HPDE6-E6E7 (cell line): ENCODE measurements at regions not wholly inside any gene's neighbourhood (a gene's known extent, or its start where the extent isn't known, plus 50 kb on each side); places are given as distances from the start of the nearest gene placed in this dataset.
A peak's percentile ranks its signal among the peaks of the same experiment; 100 is the strongest.
"Not testable (repeated sequence)": the region's sequence is repeated elsewhere in the genome, so short reads cannot be mapped to it uniquely, and the experiment has no call there.

Experiments
- DNase-seq: peaks from one replicate; pipeline ENCODE4 v3.0.0; 2011; ENCODE audit warnings: missing footprints; ENCODE audit errors: extremely low spot score

DNA sequence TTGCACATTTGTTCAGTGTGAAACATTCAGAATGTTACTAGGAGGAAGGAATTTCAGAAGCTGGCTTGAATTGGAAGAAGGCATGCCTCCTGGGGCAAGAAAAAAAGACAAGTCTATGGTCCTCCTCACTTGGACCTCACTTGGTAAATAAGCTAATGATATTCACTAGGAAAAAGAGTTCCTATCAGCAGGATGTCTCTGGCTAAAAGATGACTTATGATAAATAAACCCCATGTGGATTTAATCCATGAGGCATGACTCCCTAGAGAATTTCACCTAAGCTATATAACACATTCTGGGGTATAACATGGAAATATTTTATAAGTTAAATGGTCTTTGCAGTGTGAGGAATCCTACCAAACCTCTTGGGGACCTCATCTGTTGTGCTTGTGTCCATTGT lies 199.9 kb downstream of the LRIG3 start:
- DNase-seq: no peak

DNA sequence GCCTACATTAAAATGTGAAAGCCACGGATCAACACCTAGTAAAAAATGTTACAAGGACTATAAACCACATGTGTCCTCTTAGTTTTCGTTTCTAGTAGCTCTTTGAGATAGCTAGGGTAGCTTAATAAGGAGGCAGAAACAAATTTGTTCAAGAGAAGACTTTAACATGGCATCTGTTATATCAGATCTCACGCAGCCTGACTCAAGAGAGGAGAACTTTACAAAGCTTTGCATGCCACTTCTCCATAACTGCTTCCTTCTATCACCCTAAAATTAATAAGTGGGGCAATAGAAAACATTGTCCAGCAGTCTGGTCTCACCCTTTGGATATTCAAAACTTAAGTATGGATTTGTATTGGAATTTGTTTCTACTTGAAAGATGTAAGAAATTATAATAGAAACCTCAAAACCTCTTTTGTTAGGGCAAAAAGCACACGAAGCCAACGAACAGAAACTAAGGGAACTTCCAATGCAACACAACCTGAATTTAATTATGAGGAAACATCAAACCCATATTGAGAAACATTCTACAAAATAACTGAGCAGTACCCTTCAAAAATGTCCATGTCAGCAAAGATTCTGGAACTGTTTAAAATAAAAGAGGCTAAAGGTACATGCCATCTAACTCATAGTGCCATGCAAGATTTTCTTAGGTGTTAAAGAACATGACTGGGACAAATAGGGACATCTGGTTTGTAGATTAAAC lies 194.8 kb downstream of the LRIG3 start:
- no peak for DNase-seq

DNA sequence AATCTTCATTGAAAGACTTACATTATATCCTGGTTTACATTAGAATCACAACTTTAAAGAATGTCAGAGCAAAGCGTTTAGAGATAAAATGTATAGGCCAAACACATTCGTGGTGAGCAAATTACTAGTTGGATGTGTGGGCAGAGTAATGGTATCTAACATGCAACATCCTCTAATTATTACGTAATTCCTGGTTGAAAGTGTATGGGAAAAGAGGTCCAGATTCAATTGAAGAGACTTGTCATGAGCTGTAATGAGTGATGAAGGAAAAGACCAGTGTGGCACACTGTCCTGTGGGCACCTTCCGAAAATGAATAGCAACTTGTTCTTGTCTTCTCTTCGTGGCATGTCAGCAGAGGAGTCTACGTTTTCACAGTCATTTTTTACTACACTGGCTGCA lies 192.8 kb downstream of the LRIG3 start:
- no peak for DNase-seq

DNA sequence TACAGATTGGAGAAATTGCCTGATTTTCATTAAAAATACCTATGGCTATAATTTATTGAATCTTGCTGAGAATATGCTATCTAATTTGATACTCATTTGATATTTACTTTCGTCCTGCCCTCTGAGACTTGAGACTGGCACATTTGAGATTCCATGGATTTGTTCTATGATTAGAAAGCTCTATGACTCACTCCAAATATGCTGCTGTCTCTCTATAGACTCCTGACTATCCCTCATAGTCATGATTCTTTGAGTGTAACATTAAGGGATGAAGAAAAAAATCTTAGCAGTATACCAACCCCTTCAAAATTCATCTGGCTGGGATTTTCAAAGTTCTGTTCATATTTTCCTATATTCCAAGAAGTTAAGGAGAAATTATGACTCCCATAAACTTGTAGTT lies 191.9 kb downstream of the LRIG3 start:
- peak; percentile 4 for DNase-seq

DNA sequence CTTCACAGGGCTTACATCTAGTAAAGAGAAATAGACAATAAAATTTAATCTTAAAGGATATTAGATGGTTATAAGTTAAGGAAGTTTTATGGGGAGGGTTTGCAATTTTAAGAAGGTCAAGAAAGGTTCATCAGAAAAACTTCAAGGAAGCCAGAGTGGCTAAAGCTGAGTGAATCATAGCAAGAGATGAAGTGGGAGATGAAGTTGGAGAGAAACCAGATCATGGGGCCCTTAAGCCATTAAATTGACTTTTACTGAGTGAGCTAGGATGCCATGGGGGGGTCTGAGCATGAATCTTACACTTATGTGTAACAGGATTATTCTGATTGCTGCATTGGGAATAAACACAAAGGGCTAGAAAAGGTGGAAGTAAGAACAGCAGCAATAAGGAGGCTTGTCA lies 189.2 kb downstream of the LRIG3 start:
- no peak for DNase-seq

DNA sequence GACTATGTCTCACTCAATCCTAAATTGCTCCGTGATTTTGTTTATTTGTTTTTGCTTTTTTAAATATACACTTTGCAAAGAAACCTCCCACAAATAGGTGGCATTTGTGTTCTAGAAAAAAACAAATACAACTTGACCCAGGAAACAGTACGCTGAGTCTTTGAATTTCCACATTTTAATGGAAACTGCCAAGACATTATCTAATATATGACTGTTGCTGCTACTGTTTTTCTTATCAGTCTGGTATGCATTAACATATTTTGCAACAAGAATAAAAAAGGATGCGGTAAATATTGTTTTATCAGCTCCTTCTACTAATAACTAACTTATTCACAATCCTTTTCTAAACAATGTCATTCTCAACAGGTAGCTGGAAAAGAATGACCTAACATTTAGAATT lies 187.4 kb downstream of the LRIG3 start:
- DNase-seq: no peak

DNA sequence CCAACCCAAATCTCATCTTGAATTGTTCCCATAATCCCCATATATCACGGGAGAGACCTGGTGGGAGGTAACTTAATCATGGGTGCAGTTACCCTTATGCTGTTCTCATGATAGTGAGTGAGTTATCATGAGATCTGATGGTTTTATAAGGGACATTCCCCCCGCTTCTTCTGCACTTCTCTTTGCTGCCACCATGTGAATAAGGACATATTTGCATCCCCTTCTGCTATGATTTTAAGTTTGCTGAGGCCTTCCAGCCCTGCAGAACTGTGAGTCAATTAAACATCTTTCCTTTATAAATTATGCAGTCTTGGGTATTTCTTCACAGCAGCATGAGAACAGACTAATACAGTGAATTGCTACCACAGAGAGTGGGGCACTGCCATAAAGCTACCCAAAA lies 179.1 kb downstream of the LRIG3 start:
- no peak for DNase-seq

DNA sequence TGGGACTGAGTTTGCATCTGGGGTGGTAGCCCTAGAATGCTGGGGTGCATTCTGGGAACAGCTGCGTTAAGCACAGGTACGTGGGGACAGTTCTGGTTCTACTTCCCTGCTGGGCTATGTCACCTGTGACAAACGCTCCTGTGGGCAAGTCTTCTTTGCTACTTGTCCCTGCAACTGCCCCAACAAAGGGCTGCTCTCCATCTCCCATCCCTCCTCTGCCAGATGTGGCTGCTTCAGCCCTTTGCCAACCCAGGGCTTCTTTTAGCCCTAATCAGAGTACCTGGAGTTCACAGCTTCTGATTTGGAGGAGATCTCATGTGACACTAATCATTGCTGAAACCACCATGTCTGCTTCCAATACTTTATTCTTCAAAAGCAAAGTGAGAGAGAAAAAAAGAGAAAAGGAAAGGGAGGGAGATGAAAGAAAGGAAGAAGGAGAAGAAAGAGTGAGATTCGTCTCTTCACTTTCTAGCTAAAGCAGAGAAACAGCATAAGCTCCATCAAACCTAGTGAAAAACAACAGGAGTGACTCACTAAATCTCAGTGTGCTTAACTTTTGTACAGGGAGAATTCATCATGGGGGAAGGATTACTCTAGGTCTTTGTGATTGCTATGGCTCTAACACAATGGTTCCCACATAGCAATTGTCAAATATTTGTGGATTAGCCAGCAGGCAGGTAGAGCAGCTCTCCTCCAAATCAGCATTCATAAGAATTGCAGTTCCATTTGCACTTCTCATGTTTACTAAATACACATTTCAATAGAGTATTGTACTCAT lies 174.8 kb downstream of the LRIG3 start:
- DNase-seq: no peak

DNA sequence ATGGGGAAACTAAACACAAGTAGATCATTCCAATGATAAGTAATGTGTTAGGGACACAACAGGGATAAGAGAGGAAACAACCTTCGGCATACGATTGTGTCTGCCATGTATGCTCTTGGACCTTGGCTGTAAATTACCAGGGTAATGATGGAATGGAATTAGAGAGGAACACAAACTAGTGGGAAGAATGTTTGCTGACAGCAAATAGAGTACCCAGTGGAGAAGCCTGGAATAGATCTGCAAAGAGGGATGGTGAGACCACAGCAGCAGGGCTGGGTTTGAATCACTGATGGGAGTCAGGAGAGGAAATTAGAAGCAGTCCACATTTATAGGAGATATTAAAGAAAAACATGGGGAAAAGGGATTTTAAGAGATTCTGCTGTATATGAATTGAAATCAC lies 172.8 kb downstream of the LRIG3 start:
- peak; percentile 4 for DNase-seq

DNA sequence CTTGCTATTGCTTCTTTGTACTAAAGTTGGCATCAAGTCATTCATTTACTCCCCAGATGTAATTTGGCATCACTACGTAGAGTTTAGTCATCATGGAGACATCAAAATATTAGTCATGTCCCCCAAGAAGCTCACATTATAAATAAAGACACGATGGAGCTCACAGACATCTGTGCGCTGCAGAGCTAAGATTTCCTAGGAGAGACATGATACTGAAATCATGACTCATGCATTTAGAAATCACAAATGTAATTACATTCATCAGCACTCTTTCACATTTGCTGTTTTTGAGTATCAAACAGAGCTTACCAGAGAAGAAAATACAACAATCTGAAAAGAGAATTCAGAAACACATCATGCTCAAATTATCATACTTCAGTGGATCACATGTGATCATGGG lies 169.8 kb downstream of the LRIG3 start:
- peak; percentile 7 for DNase-seq

DNA sequence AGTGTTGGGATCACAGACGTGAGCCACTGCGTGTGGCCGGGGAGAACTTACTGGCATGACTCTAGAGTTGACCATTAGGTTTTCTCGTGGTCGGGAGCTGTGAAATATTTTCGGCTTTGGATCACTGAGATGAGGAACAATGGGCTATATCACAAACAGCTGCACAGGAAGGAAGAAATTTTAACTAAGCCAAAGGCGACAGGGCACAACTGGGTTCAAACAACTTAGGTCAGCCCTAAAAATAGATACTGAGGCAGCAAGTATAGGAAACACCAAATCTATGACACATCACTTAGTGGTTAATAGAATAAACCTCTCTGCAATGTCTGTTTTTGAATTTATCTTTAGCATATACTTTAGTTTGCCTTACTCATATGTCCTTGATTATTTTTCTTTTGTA lies 162.9 kb downstream of the LRIG3 start:
- DNase-seq: no peak

DNA sequence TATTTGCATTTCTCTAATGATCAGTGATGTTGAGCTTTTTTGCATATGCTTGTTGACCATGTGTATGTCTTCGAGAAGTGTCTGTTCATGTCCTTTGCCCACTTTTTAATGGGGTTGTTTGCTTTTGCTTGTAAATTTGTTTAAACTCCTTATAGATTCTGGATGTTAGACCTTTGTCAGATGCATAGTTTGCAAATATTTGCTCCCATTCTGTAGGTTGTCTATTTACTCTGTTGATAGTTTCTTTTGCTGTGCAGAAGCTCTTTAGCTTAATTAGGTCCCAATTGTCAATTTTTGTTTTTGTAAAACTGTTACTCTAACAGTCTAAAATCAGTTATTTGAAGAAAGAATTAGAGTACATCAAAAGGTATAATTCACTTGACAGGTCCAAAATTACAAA lies 160.6 kb downstream of the LRIG3 start:
- not testable (repeated sequence) for DNase-seq

DNA sequence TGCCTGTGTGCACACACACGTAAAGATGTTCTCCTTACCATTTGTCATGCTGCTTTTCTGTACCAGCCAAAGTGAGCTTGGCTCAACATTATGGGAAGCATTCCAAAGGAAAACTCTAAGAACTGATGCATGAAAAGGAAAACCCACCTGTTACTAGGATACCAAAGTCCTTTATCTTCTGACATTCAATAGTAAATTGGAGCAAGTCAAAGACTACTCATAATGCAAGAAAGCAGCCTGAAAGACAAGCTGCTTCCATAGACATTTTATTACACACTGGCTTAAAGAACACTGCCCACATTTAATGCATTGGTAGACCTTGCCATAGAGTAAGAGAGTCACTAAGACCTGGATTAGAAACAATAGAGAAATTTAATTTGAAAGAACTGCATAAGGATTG lies 159.0 kb downstream of the LRIG3 start:
- DNase-seq: no peak

DNA sequence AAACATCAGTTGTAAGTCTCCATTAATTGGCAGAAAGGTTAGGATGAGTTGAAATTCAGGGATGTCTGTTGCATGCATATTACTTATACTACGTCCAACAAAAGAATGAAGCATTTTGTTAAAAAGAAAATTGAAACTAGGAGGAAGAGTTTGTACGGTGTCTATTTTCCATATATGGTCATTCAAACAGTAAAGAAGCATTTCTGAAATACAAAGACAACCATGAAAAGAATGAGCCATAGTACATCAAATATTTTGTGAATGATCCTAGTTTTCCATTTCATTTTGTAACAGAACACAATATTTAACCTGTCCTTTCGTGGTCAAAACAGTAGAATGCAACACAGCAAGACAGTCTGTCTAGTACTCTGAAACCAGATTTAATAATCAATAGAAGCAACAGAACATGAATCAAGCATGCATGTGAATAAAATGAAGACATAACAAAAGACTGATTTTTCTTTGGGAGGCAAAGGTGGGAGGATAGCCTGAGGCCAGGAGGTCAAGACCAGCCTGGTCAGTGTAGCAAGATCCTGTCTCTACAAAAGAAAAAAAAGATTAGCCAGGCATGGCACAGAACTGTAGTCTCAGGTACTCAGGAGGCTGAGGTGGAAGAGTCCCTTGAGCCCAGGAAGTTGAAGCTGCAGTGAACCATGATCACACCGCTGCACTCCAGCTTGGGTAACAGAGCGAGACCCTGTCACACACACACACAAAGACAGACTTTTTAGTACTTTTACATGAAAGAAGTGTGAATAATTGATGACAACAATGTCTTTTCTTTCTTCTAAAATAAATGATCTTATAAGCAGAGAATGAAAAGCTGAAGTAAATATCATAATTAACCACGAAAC lies 156.0 kb downstream of the LRIG3 start:
- no peak for DNase-seq

DNA sequence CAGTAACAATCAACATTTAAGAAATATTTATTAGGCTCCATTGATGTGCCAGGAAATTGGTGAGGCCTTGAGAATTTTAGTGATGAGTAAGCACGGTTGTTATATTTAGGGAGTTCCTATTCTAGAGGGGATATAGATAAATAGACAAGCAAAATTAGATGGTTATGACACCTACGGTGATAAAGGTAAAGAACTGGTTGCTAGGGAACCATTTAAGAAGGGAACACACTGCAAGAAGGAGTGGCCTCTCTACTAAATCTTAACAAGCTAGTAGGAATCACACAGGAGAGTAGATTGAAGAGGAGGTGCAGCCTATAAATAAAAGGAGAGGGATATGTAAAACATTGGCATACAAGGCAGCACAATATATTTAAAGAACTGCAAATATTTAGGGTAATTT lies 155.2 kb downstream of the LRIG3 start:
- DNase-seq: no peak

DNA sequence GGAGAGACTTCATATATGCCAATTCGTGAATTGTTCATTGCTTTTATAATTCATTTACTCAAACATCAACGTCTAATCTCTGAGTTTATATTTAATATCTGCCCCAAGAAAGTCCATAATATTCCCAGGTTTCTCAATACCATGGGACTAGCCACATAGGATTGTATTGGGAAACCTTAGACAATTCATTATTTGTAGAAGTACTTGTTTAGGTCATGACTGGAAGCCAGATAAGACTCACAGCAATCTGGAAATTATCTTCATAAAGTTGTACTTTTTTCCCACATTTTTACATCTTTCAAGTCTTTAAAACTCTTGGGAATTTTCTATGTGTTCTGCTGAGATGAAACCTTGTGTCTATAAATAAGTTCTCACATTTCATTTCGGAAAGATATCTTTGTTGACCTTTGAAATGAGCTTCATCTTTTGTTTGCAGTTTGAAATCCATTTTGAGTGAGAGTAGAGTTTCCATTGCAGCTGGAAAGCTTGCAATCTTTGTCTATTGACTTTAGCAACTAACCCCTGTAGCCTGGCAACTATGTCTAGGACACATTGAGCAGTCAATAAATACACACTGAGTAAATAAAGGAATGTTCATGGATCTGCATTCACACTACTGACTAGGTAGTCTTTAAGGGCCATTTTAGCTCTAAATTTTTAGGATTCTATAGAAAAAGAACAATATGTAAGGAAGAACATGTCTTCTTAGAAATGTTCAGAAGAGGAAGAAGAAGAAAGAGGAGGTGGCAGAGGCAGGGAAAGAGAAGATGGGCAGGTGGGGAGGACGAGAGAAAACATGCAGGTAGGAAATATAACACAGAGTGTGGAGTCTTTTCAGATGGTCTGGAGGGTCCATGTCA lies 154.4 kb downstream of the LRIG3 start:
- DNase-seq: no peak

DNA sequence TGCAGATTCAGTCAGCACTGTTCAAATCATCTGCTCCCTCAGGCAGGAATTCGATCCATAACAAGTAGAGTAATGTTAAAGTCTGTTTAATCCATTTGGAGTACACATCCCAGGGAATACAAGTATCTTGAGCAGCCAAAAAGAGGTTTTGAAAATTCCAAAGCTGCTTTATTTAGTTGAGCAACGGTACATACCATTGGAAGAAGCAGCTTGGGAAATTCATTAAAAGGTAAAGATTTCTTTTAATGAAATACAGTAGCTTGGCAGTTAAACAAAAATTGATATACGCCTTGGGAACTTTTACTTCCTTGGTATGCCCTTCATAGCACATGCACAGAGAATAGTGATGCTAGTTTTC lies 153.8 kb downstream of the LRIG3 start:
- DNase-seq: no peak

DNA sequence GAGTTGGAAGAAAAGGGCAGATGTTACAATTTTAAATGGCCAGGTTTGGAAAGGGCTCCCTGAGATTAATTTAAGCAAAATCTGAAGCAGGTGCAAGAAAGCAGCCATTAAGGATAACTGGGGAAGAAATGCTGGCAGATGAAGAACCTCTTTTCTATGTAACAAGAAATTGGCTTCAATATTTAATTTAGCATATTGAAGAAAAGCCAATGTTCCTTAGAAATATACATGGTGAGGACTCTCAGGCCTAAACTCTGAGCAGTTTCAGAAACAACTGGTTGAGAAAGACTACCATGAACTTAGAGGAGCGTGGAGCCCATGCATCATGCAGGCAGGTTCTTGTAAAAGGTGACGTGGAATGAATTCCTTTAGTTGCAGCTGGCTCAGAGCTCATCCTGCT lies 152.8 kb downstream of the LRIG3 start:
- no peak for DNase-seq

DNA sequence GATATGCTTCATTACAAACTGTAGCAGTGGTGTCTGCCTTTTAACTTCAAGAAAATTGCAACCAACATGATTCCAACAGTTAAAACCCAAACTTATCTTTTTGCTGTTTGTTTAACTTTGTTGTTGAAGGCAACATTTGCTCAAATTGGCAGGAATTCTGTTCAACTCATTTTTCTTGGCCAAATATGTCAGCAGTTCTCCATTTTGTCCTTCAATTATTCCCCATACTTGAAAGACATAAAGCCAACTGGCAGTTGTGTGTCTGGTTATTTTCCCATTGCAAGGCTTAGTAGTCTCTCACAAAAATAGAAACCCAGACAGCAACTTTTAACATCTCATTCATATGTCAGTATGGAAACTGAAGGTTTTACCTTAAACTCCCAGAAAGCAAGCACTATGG lies 146.3 kb downstream of the LRIG3 start:
- no peak for DNase-seq

DNA sequence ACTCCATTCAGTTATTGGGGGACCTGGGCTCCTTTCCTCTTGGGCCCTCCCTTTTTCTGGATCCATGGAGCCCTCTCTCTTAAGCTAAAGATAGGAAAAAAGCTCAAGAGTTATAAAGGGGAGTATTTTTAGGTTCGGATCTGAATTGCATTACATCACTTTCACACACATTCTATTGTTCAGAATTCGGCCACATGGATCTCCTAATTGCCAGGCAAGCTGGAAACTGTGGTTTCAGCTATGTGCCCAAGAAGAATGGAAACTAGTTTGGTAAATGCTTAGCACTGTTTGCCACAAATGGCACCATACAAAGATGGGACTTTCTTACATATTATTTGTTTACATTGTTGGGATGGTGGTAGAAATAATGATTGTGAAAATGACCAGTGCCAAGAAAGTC lies 145.6 kb downstream of the LRIG3 start:
- no peak for DNase-seq

DNA sequence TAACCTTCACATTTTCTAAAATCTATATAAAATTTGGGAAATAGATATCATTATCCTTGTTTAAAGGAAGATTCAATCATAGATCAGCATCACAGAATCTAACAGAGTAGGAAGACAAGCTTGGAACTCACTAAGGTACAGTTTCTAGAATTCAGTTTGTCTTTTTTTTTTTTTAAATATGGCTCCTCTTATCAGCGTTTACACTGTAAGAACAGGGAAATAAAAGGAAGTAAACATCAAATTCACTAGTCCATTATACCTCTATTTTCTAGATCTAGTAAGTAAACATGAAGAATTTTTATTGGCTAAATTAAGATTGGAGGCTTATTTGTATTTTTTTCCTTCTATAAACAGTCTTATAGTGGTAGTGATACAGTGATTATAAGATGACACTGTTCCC lies 144.9 kb downstream of the LRIG3 start:
- DNase-seq: no peak

DNA sequence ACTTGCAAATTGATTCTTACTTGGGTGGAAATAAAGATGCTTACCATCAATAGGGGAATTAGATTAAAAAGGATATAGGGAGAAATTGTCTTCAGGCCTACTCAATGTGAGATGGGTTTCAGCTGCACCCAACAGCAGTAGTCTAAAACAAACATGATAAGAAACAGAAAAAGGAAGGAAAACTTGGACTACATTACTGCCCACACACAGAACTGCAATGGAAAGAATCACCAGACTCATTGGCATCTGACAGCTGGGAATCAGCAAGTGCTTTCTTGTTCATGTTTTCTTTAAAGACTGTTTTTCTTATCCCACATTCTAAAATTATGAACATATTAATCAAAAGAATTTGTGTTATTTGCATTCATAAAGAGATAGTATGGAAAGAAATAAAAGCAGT lies 144.2 kb downstream of the LRIG3 start:
- DNase-seq: no peak
